Mucosa of descending colon (tissue), 3 donors: ENCODE measurements at regions not wholly inside any gene's neighbourhood (a gene's known extent, or its start where the extent isn't known, plus 50 kb on each side); places are given as distances from the start of the nearest gene placed in this dataset.
"Not testable (repeated sequence)": the region's sequence is repeated elsewhere in the genome, so short reads cannot be mapped to it uniquely, and the experiment has no call there.

Experiments
- ATAC-seq: fragments of 200-7000 bp; cut with Tn5 transposase; one replicate; pipeline ENCODE4 v1.9.1; 2020; ENCODE audit warnings: mild to moderate bottlenecking, moderate library complexity
- DNase-seq, 3 donors: peaks; one replicate each; pipeline ENCODE4 v3.0.0-alpha.2; 2020
- H3K36me3 ChIP-seq: fragments of 200-600 bp; one replicate; pipeline ENCODE4 v1.8.0; 2021; ENCODE audit warnings: low read depth, mild to moderate bottlenecking
- H3K4me1 ChIP-seq: fragments of 200-600 bp; one replicate; pipeline ENCODE4 v1.8.0; 2021; ENCODE audit warnings: low read depth, mild to moderate bottlenecking
- H3K4me3 ChIP-seq: fragments of 200-600 bp; one replicate; pipeline ENCODE4 v1.8.0; 2021; ENCODE audit warnings: mild to moderate bottlenecking
- H3K9me3 ChIP-seq: fragments of 200-600 bp; one replicate; pipeline ENCODE4 v1.8.0; 2021; ENCODE audit warnings: mild to moderate bottlenecking
- CTCF ChIP-seq: fragments of 200-600 bp; IDR thresholded peaks from one replicate; pipeline ENCODE4 v1.8.0; 2022; ENCODE audit warnings: antibody characterized with exemption, mild to moderate bottlenecking
- intact Hi-C, 2 donors: fragments of 100-400 bp; cut with DNase I in 1 of 2; cut with micrococcal nuclease in 1 of 2; formaldehyde crosslinking; loops; one replicate each; pipeline versions ENCODE4 v1.11.0 to v1.11.1; 2022; cut with DNase I, micrococcal nuclease
- donor health status: DM: no; HTN: no; CAD: no; lungs with moderate emphysema.
- donor health status: DM: no; HTN: no; CAD: no.
- donor health status: DM: no; HTN: yes; CAD: no.

- ATAC-seq, result no peak
- no peak for DNase-seq
Measured at GRCh38 chr2:136323935-136324334, 206.0 kb upstream of the CXCR4 start.

GRCh38 chr2:136323195-136323594 is 205.2 kb upstream of the CXCR4 start:
- no peak for ATAC-seq
- TF ChIP-seq CTCF, result no peak

More at GRCh38 chr2:136323935-136324334, 206.0 kb upstream of the CXCR4 start:
- TF ChIP-seq CTCF, result no peak
- intact Hi-C loops, result no loop called here
- Histone ChIP-seq H3K4me1 (no peaks in the 10 kb centered on the region), H3K4me3 (no peak overlapping the region), H3K36me3 (no peaks in the 10 kb centered on the region), H3K9me3 (no peaks in the 10 kb centered on the region)

GRCh38 chr2:136322428-136322827 is 204.5 kb upstream of the CXCR4 start:
- intact Hi-C loops, result no loop called here
- Histone ChIP-seq H3K36me3 (no peaks in the 10 kb centered on the region), H3K4me1 (no peaks in the 10 kb centered on the region), H3K4me3 (no peak overlapping the region), H3K9me3 (no peaks in the 10 kb centered on the region)
- no peak for TF ChIP-seq CTCF
- DNase-seq (no peak), ATAC-seq (no peak)

More at GRCh38 chr2:136323195-136323594, 205.2 kb upstream of the CXCR4 start:
- intact Hi-C loops, result no loop called here
- no peak for DNase-seq
- no peaks in the 10 kb centered on the region for H3K36me3 ChIP-seq
- no peak overlapping the region for H3K4me3 ChIP-seq
- no peaks in the 10 kb centered on the region for H3K9me3 ChIP-seq
- H3K4me1 ChIP-seq, result no peaks in the 10 kb centered on the region

- Histone ChIP-seq H3K4me1 (no peaks in the 10 kb centered on the region), H3K36me3 (no peaks in the 10 kb centered on the region), H3K4me3 (no peak overlapping the region), H3K9me3 (no peaks in the 10 kb centered on the region)
- intact Hi-C loops, result no loop called here
- no peak for DNase-seq
- TF ChIP-seq CTCF, result no peak
- no peak for ATAC-seq
Measured at GRCh38 chr2:136319651-136320050, 201.7 kb upstream of the CXCR4 start.

GRCh38 chr2:136319237-136319636 is 201.3 kb upstream of the CXCR4 start:
- H3K36me3 ChIP-seq, result no peaks in the 10 kb centered on the region
- no peak for DNase-seq
- ATAC-seq, result no peak
- no peaks in the 10 kb centered on the region for H3K4me1 ChIP-seq
- no peak for TF ChIP-seq CTCF
- no peak overlapping the region for H3K4me3 ChIP-seq
- intact Hi-C loops, result no loop called here
- no peaks in the 10 kb centered on the region for H3K9me3 ChIP-seq

GRCh38 chr2:136314240-136314639 is 196.3 kb upstream of the CXCR4 start:
- Histone ChIP-seq H3K4me1 (no peaks in the 10 kb centered on the region), H3K9me3 (no peaks in the 10 kb centered on the region), H3K4me3 (no peak overlapping the region), H3K36me3 (no peaks in the 10 kb centered on the region)
- DNase-seq (no peak), ATAC-seq (no peak)
- intact Hi-C loops, result no loop called here
- no peak for TF ChIP-seq CTCF

- intact Hi-C loops, ATAC-seq, DNase-seq: not testable (repeated sequence)
Measured at GRCh38 chr2:136312568-136312967, 194.6 kb upstream of the CXCR4 start.

More at GRCh38 chr2:136312568-136312967, 194.6 kb upstream of the CXCR4 start:
- H3K4me3 ChIP-seq, H3K36me3 ChIP-seq, H3K4me1 ChIP-seq, H3K9me3 ChIP-seq: not testable (repeated sequence)
